Liver (tissue), 8 donors: ENCODE measurements at regions not wholly inside any gene's neighbourhood (a gene's known extent, or its start where the extent isn't known, plus 50 kb on each side); places are given as distances from the start of the nearest gene placed in this dataset.

Experiments
- DNase-seq: peaks from one replicate; pipeline ENCODE4 v3.0.0-alpha.2; 2017; ENCODE audit warnings: low spot score
- H3K27ac ChIP-seq, 2 donors: one replicate each; pipeline ENCODE4 v1.7.0; 2013; ENCODE audit warnings: inconsistent platforms in 2 of 2, low read length in 2 of 2, control low read depth in 1 of 2, low read depth in 1 of 2, mild to moderate bottlenecking in 1 of 2
- H3K27me3 ChIP-seq, 4 donors: one replicate each; pipeline versions ENCODE4 v1.6.1 to v1.7.0; 2013; ENCODE audit warnings: low read length in 3 of 4, inconsistent platforms in 1 of 4, mild to moderate bottlenecking in 1 of 4, moderate library complexity in 1 of 4; ENCODE audit not compliant: control insufficient read depth in 4 of 4, insufficient read depth in 4 of 4
- H3K36me3 ChIP-seq, 4 donors: one replicate each; pipeline versions ENCODE4 v1.6.1 to v1.7.0; 2013; ENCODE audit warnings: low read length in 3 of 4, mild to moderate bottlenecking in 3 of 4, low read depth in 1 of 4, moderate library complexity in 1 of 4; ENCODE audit not compliant: control insufficient read depth in 4 of 4, insufficient read depth in 3 of 4
- H3K4me1 ChIP-seq, 4 donors: one replicate each; pipeline versions ENCODE4 v1.6.1 to v1.7.0; 2013; ENCODE audit warnings: low read length in 3 of 4, mild to moderate bottlenecking in 3 of 4, moderate library complexity in 1 of 4; ENCODE audit not compliant: control insufficient read depth in 4 of 4, insufficient read depth in 4 of 4
- H3K4me3 ChIP-seq, 3 donors: one replicate each; pipeline versions ENCODE4 v1.6.1 to v1.7.0; 2013; ENCODE audit warnings: low read length in 3 of 3, control low read depth in 1 of 3, low read depth in 1 of 3, mild to moderate bottlenecking in 1 of 3
- H3K9ac ChIP-seq, 2 donors: one replicate each; pipeline ENCODE4 v1.7.0; 2013; ENCODE audit warnings: low read length in 2 of 2, mild to moderate bottlenecking in 2 of 2, moderate library complexity in 2 of 2, control low read depth in 1 of 2, low read depth in 1 of 2
- H3K9me3 ChIP-seq, 4 donors: one replicate each; pipeline versions ENCODE4 v1.6.1 to v1.7.0; 2013; ENCODE audit warnings: low read length in 3 of 4; ENCODE audit not compliant: control insufficient read depth in 4 of 4
- ATF3 ChIP-seq: IDR thresholded peaks from 2 replicates; pipeline ENCODE4 v1.6.1; 2016; ENCODE audit warnings: antibody characterized with exemption
- CTCF ChIP-seq: fragments of 150-350 bp; IDR thresholded peaks from 2 replicates; pipeline ENCODE4 v1.5.1; 2017; ENCODE audit warnings: improper control_type of control experiment, low read depth, low read length; ENCODE audit not compliant: missing input control
- EGR1 ChIP-seq, 2 donors: IDR thresholded peaks; 2 replicates each; pipeline ENCODE4 v1.6.1; 2016 to 2018; ENCODE audit warnings: antibody characterized with exemption in 2 of 2, low read depth in 2 of 2
- FOXA1 ChIP-seq: IDR thresholded peaks from 2 replicates; pipeline ENCODE4 v1.6.1; 2016; ENCODE audit warnings: antibody characterized with exemption
- FOXA2 ChIP-seq: IDR thresholded peaks from 2 replicates; pipeline ENCODE4 v1.6.1; 2016; ENCODE audit warnings: antibody characterized with exemption
- HNF4A ChIP-seq, 2 donors: conservative IDR thresholded peaks; 2 replicates each; pipeline ENCODE4 v1.6.1; 2016; ENCODE audit warnings: antibody characterized with exemption in 2 of 2, mild to moderate bottlenecking in 2 of 2
- JUND ChIP-seq, 2 donors: IDR thresholded peaks; 2 replicates each; pipeline ENCODE4 v1.6.1; 2016; ENCODE audit warnings: antibody characterized with exemption in 2 of 2
- MAX ChIP-seq: IDR thresholded peaks from 2 replicates; pipeline ENCODE4 v1.6.1; 2016; ENCODE audit warnings: antibody characterized with exemption
- NR2F2 ChIP-seq: IDR thresholded peaks from 2 replicates; pipeline ENCODE4 v1.6.1; 2016; ENCODE audit warnings: antibody characterized with exemption
- RAD21 ChIP-seq, 2 donors: IDR thresholded peaks; 2 replicates each; pipeline ENCODE4 v1.6.1; 2016; ENCODE audit warnings: antibody characterized with exemption in 2 of 2, mild to moderate bottlenecking in 2 of 2
- REST ChIP-seq: IDR thresholded peaks from 2 replicates; pipeline ENCODE4 v1.6.1; 2016; ENCODE audit warnings: antibody characterized with exemption, mild to moderate bottlenecking
- RXRA ChIP-seq, 2 donors: IDR thresholded peaks; 2 replicates each; pipeline ENCODE4 v1.6.1; 2017 to 2018; ENCODE audit warnings: antibody characterized with exemption in 2 of 2, mild to moderate bottlenecking in 1 of 2
- SP1 ChIP-seq: IDR thresholded peaks from 2 replicates; pipeline ENCODE4 v1.6.1; 2018; ENCODE audit warnings: antibody characterized with exemption, mild to moderate bottlenecking
- YY1 ChIP-seq: IDR thresholded peaks from 2 replicates; pipeline ENCODE4 v1.6.1; 2016; ENCODE audit warnings: antibody characterized with exemption, mild to moderate bottlenecking
- ZBTB33 ChIP-seq: IDR thresholded peaks from 2 replicates; pipeline ENCODE4 v1.6.1; 2016; ENCODE audit warnings: antibody characterized with exemption
- WGBS: extraction: QIAGEN DNeasy Blood & Tissue Kit; methylation state at CpG from one replicate; pipeline ENCODE4 v1.1.7; 2013; 5-methylcytosine and 5-hydroxymethylcytosine counted together
- donor health status: healthy.
- donor health status: healthy.
- donor health status: healthy.
- donor health status: healthy.
- donor health status: healthy.

GRCh38 chr11:95703049-95703448, 86.5 kb downstream of the FAM76B start:
- Histone ChIP-seq H3K36me3 (no peaks in the 10 kb centered on the region), H3K4me1 (peaks cover 0 to 5% (median 2%) of the 10 kb centered on the region in 4 donors), H3K27ac (no peak overlapping the region), H3K9ac (no peak overlapping the region), H3K9me3 (no peaks in the 10 kb centered on the region), H3K4me3 (no peak overlapping the region), H3K27me3 (no peaks in the 10 kb centered on the region)
- DNase-seq: no peak
- 85% methylated on average over 3 of the region's 3 CpGs for WGBS
- TF ChIP-seq YY1 (no peak), NR2F2 (no peak), ZBTB33 (no peak), RXRA (IDR thresholded peaks at IDR 0.05) (no peak), ATF3 (no peak), RAD21 (IDR thresholded peaks at IDR 0.05) (no peak), REST (no peak), CTCF (no peak), FOXA2 (no peak), SP1 (no peak), MAX (no peak), HNF4A (conservative IDR thresholded peaks at IDR 0.05) (no peak), JUND (IDR thresholded peaks at IDR 0.05) (no peak), FOXA1 (no peak), EGR1 (IDR thresholded peaks at IDR 0.05; ENCODE audit: low read depth in 2 of 2) (no peak)

GRCh38 chr11:95702526-95702925, 87.1 kb downstream of the FAM76B start:
- H3K27ac ChIP-seq: no peak overlapping the region
- no peak for DNase-seq
- no peak overlapping the region for H3K4me3 ChIP-seq
- H3K4me1 ChIP-seq: peaks cover 0 to 5% (median 2%) of the 10 kb centered on the region in 4 donors
- H3K9ac ChIP-seq: no peak overlapping the region
- 74% methylated on average over 2 of the region's 2 CpGs for WGBS
- H3K36me3 ChIP-seq: no peaks in the 10 kb centered on the region
- TF ChIP-seq HNF4A (conservative IDR thresholded peaks at IDR 0.05) (no peak), NR2F2 (peak; percentile 69), JUND (IDR thresholded peaks at IDR 0.05) (no peak), RXRA (IDR thresholded peaks at IDR 0.05) (no peak), RAD21 (IDR thresholded peaks at IDR 0.05) (peak in 1 of 2 donors; percentile 7)
- no peaks in the 10 kb centered on the region for H3K9me3 ChIP-seq
- H3K27me3 ChIP-seq: no peaks in the 10 kb centered on the region
